Thymus (tissue), 11 donors: ENCODE measurements at regions not wholly inside any gene's neighbourhood (a gene's known extent, or its start where the extent isn't known, plus 50 kb on each side); places are given as distances from the start of the nearest gene placed in this dataset.

Experiments
- DNase-seq, 9 donors: peaks; one replicate each; pipeline ENCODE4 v3.0.0-alpha.2; 2013; ENCODE audit warnings: low spot score in 9 of 9, low read depth in 6 of 9, missing footprints in 1 of 9
- H3K27ac ChIP-seq, 2 donors: one replicate each; pipeline ENCODE4 v1.5.1; 2013; ENCODE audit warnings: control low read depth in 1 of 2, low read depth in 1 of 2, low read length in 1 of 2, mild to moderate bottlenecking in 1 of 2, moderate library complexity in 1 of 2
- H3K27me3 ChIP-seq, 2 donors: one replicate each; pipeline ENCODE4 v1.5.1; 2013; ENCODE audit warnings: low read length in 1 of 2; ENCODE audit not compliant: control insufficient read depth in 2 of 2, insufficient read depth in 1 of 2
- H3K36me3 ChIP-seq, 2 donors: one replicate each; pipeline ENCODE4 v1.5.1; 2013; ENCODE audit warnings: low read length in 1 of 2, mild to moderate bottlenecking in 1 of 2, moderate library complexity in 1 of 2; ENCODE audit not compliant: control insufficient read depth in 2 of 2, insufficient read depth in 2 of 2
- H3K4me1 ChIP-seq, 2 donors: one replicate each; pipeline ENCODE4 v1.5.1; 2013; ENCODE audit warnings: low read length in 2 of 2; ENCODE audit not compliant: control insufficient read depth in 2 of 2, insufficient read depth in 2 of 2
- H3K4me3 ChIP-seq, 2 donors: one replicate each; pipeline ENCODE4 v1.5.1; 2013; ENCODE audit warnings: low read length in 2 of 2, control low read depth in 1 of 2, mild to moderate bottlenecking in 1 of 2
- H3K9me3 ChIP-seq, 2 donors: one replicate each; pipeline ENCODE4 v1.5.1; 2013; ENCODE audit warnings: low read length in 1 of 2, mild to moderate bottlenecking in 1 of 2; ENCODE audit not compliant: control insufficient read depth in 2 of 2, insufficient read depth in 1 of 2
- WGBS: extraction: QIAGEN DNeasy Blood & Tissue Kit; methylation state at CpG from one replicate; pipeline ENCODE4 v1.1.7; 2013; 5-methylcytosine and 5-hydroxymethylcytosine counted together
- donor health status: healthy.

DNA sequence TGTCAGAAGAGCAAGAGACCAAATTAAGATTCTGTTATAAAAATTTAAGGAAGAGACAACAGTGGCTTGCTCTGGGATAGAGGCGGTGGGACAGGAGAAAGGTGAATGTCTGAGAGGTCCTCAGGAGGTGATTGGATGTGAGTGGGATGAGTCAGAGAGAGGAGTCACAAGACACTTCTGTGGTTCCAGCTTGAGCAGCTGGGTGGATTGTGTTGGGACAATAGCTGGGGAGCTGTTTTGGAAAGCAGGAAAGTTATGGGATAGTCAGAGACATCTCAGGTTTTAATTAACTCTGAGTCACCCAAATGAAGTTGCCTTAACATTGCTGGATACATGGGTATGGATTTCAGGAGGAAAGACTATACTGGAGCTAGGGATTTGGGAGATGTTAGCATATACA lies 218.0 kb upstream of the TRIB2 start:
- H3K27me3 ChIP-seq, result no peaks in the 10 kb centered on the region
- H3K36me3 ChIP-seq, result no peaks in the 10 kb centered on the region
- no peak overlapping the region for H3K4me3 ChIP-seq
- peaks cover 12 to 40% of the 10 kb centered on the region in 2 donors for H3K4me1 ChIP-seq
- WGBS, result 97% methylated on average over 1 of the region's 1 CpG
- DNase-seq, result no peak
- no peak overlapping the region for H3K27ac ChIP-seq
- no peaks in the 10 kb centered on the region for H3K9me3 ChIP-seq

DNA sequence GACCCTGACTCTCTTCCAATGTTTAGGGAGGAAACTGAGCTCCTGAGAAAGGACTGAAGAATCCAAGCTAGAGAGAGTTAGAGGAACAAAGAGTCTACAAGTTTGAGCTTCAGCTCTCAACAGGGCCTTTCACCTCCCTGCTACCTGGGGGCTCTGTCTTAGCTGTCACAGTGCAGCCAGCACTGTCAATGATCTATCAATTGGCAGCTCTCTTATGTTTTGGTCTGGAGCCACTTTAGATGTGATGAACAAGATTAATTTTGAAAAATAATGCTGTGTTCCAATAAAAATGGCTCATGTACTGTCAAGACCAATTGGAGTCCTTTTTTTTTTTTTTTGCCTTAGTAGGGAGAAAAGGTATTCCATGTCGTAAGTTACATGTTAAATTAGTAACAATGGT lies 215.8 kb upstream of the TRIB2 start:
- WGBS, result 92% methylated on average over 1 of the region's 1 CpG
- Histone ChIP-seq H3K27ac (peak overlapping the region in 1 of 2 donors; percentile 75), H3K36me3 (no peaks in the 10 kb centered on the region), H3K4me1 (peaks cover 12 to 44% of the 10 kb centered on the region in 2 donors), H3K9me3 (no peaks in the 10 kb centered on the region), H3K4me3 (no peak overlapping the region), H3K27me3 (no peaks in the 10 kb centered on the region)
- DNase-seq, result no peak

DNA sequence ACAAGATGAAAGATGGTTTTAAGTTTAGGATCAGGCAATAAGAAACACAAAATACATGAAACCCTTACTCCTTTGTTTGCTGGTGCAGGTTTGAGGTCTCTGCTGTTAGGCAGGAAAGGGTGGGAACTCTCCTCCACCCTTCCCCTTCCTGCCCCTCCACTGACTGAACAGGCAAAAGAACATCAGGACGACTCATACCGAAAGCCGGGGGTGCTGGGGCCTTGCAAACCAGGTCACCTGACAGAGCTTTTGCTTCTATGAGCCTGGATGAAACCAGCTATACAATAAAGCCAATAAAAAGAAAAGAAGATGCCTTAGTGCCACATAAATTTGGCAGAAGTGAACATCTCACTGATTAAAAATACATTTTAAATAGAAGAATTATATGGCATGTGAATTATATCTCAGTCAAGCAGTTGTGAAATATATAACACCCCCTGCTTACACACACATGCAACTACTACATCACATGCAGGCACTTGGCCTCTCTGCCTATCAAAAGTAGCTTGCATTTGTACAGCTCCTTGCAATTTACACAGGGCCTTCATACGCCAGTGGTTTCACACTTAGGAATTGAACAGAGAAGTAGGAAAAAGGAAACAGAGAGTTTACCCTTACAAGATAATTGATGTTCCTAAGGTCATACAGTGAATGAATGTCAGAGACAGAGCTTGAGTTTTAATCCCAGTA lies 215.1 kb upstream of the TRIB2 start:
- H3K27ac ChIP-seq, result peak overlapping the region in 1 of 2 donors; percentile 75

DNA sequence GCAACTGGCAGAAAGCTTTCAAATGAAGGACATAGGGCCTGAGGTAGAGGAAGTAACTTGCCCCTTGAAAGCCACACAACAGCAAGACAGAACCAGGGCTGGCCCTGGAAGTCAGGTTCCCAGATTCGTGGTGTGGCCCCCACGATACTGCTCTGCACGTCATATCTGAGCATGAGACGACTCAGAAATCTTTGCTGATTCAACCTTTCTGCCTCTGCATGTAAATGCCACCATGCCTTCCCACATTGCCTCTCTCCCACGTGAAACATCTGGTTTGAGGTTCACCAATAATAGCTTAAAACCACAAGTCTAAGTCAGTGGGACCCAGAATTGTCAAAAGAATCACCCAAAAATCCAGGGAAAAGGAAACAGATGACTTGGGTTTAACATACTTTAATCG lies 214.0 kb upstream of the TRIB2 start:
- 13% methylated on average over 6 of the region's 6 CpGs for WGBS
- Histone ChIP-seq H3K9me3 (no peaks in the 10 kb centered on the region), H3K27ac (peak overlapping the region; percentile 29 to 61), H3K4me1 (peaks cover 19 to 55% of the 10 kb centered on the region in 2 donors), H3K36me3 (no peaks in the 10 kb centered on the region), H3K4me3 (no peak overlapping the region), H3K27me3 (no peaks in the 10 kb centered on the region)
- DNase-seq, result peak in 1 of 9 donors; percentile 59

More for the DNA sequence above, 215.1 kb upstream of the TRIB2 start:
- H3K27me3 ChIP-seq, result no peaks in the 10 kb centered on the region
- no peaks in the 10 kb centered on the region for H3K36me3 ChIP-seq
- H3K9me3 ChIP-seq, result no peaks in the 10 kb centered on the region
- WGBS, result 25% methylated on average over 4 of the region's 4 CpGs
- peak in 6 of 9 donors; percentile 47 to 86 (median 64) for DNase-seq
- H3K4me3 ChIP-seq, result no peak overlapping the region
- peaks cover 12 to 45% of the 10 kb centered on the region in 2 donors for H3K4me1 ChIP-seq

DNA sequence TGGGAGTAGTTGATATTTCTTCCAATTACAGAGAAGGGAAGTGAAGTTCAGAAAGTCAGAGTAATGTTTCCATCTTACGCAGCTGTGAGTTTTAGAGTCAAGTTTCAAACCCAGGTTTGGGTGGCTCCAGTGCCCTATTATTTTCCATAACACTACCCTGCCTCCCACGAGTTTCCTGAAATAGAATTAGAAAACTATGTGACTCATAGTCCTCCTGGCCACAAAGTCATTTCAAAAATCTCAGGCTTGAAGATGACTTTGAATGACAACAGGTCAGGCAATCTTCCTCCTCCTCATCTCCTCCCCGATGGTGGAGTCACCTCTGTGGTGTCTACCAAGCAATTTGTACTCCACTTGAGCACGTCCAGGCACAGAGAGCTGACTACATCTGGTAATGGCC lies 212.3 kb upstream of the TRIB2 start:
- 83% methylated on average over 4 of the region's 4 CpGs for WGBS
- Histone ChIP-seq H3K36me3 (no peaks in the 10 kb centered on the region), H3K4me3 (no peak overlapping the region), H3K27me3 (no peaks in the 10 kb centered on the region), H3K27ac (no peak overlapping the region), H3K4me1 (peaks cover 19 to 46% of the 10 kb centered on the region in 2 donors), H3K9me3 (no peaks in the 10 kb centered on the region)
- no peak for DNase-seq

DNA sequence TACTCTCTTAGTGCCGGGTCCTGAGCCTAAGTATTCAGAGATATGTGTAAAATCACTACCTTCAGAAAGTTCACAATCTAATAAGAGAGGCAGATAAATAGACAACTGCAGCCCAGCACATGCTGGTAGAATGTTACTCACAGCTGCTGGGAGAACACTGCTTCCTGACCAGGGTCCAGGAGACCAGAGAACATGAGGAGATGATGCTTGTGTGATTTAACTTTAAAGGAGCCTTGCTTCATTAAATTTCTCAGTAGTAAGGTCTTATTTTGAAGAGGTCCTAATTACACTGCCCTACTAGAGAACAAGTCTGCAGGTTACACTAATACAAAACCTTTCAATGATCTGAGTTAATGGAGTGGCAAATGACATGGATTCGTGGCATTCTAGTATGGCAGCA lies 209.9 kb upstream of the TRIB2 start:
- Histone ChIP-seq H3K4me1 (peaks cover 16 to 34% of the 10 kb centered on the region in 2 donors), H3K36me3 (no peaks in the 10 kb centered on the region)
- WGBS, result 98% methylated on average over 2 of the region's 2 CpGs

DNA sequence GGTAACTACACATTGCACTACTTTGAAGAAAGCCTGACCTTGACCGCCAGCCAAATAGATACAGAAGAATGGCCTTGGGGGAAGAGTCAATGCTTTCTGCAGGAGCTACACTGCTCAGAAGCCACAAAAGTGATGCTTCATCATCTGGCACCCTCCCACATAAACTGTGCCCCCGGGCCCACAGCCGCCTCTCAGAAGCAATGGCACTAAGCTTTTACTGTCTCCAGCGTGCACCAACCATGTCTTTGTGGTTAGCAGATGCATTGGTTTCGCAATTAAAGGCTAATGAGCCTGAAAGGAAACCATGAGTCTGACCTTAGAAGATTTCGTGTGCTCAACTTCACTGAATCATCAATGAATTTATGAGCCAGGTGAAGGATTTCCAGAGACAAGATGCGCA lies 209.4 kb upstream of the TRIB2 start:
- DNase-seq, result peak in 1 of 9 donors; percentile 67
- Histone ChIP-seq H3K9me3 (no peaks in the 10 kb centered on the region), H3K27ac (peak overlapping the region in 1 of 2 donors; percentile 25), H3K36me3 (no peaks in the 10 kb centered on the region), H3K4me1 (peaks cover 16 to 31% of the 10 kb centered on the region in 2 donors), H3K27me3 (no peaks in the 10 kb centered on the region), H3K4me3 (no peak overlapping the region)
- WGBS, result 26% methylated on average over 7 of the region's 7 CpGs

More for the DNA sequence above, 209.9 kb upstream of the TRIB2 start:
- no peaks in the 10 kb centered on the region for H3K9me3 ChIP-seq
- no peak overlapping the region for H3K27ac ChIP-seq
- no peak for DNase-seq
- H3K4me3 ChIP-seq, result no peak overlapping the region
- no peaks in the 10 kb centered on the region for H3K27me3 ChIP-seq

DNA sequence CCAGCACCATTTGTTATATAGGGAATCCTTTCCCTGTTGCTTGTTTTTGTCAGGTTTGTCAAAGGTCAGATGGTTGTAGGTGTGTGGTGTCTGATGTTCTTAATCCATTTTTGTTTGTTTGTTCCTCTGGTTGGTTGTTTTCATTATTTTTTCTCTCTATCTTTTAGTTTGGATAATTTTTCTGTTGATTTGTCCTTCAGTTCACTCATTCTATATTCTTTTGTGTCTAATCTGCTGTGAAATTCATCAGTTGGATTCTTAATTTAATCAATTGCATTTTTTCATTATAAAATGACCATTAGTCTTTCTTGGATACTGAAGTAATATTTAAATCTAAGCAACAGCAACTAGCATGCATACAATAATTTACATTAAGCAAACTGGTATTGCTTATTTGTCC lies 206.7 kb upstream of the TRIB2 start:
- Histone ChIP-seq H3K36me3 (no peaks in the 10 kb centered on the region), H3K4me1 (peaks cover 23 to 33% of the 10 kb centered on the region in 2 donors), H3K27ac (no peak overlapping the region), H3K9me3 (no peaks in the 10 kb centered on the region), H3K4me3 (no peak overlapping the region), H3K27me3 (no peaks in the 10 kb centered on the region)
- DNase-seq, result no peak

DNA sequence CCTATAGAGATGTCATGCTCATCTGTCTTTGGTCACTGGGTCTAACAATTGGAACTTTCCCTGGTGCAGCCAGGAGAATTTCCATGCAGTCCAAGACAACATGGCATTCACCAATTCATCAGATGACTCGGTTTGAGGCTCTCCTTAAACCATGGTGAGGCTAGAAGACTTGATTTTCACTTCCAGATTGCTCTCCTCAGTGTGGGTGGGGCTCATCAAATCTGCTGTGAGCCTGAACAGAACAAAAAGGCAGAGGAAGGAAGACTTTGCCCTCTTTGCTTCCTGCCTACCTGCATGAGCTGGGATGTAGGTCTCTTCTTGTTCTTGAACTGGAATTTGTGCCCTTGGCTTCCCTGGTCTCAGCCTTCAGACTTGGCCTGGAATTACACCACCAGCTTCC lies 203.4 kb upstream of the TRIB2 start:
- H3K36me3 ChIP-seq, result no peaks in the 10 kb centered on the region
- DNase-seq, result peak in 2 of 9 donors; percentile 26 to 66
- peak overlapping the region in 1 of 2 donors; percentile 48 for H3K27ac ChIP-seq
- H3K4me1 ChIP-seq, result peaks cover 24 to 29% of the 10 kb centered on the region in 2 donors
- no peaks in the 10 kb centered on the region for H3K9me3 ChIP-seq
- no peaks in the 10 kb centered on the region for H3K27me3 ChIP-seq
- 62% methylated on average over 1 of the region's 1 CpG for WGBS
- no peak overlapping the region for H3K4me3 ChIP-seq
